ENCODE measurements at regions not wholly inside any gene's neighbourhood (a gene's known extent, or its start where the extent isn't known, plus 50 kb on each side); places are given as distances from the start of the nearest gene placed in this dataset.

DNA sequence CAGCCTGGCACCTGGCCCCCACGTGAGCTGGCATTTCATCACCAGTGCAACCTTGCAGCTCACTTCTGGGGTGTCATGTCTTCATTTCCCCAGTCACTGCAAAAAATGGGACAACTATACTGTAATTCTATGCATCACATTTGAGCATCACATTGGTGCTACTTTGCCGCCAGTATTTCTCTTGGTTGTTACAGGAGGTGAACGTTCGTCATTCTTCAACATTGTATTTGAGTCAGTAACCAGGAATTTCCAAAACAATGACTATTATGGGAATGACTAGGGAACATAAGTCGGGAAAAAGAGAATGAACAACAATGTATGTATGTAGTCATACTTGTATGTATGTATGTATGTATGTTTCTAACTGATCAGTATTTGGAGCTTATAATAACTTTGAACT lies 1278.0 kb downstream of the EFNA5 start:
- no peak for TF ChIP-seq CTCF (IDR thresholded peaks at IDR 0.05)
- no peak for TF ChIP-seq EZH2 (IDR thresholded peaks at IDR 0.05; ENCODE audit: borderline replicate concordance, insufficient read depth, low read depth, low read length, poor library complexity, severe bottlenecking)
